Superior temporal gyrus (tissue), 1 donor: ENCODE measurements at regions not wholly inside any gene's neighbourhood (a gene's known extent, or its start where the extent isn't known, plus 50 kb on each side); places are given as distances from the start of the nearest gene placed in this dataset.
"Not testable (repeated sequence)": the region's sequence is repeated elsewhere in the genome, so short reads cannot be mapped to it uniquely, and the experiment has no call there.

Experiments
- DNase-seq: peaks from one replicate; pipeline ENCODE4 v3.0.0-alpha.2; 2016; ENCODE audit errors: extremely low spot score

GRCh38 chr15:20680257-20680815 is 138.7 kb upstream of the GOLGA6L6 start:
- not testable (repeated sequence) for DNase-seq

GRCh38 chr15:20672470-20672869 is 130.9 kb upstream of the GOLGA6L6 start:
- no peak for DNase-seq

GRCh38 chr15:20671675-20672074 is 130.1 kb upstream of the GOLGA6L6 start:
- no peak for DNase-seq

GRCh38 chr15:20666410-20666809 is 124.8 kb upstream of the GOLGA6L6 start:
- not testable (repeated sequence) for DNase-seq

- no peak for DNase-seq
These were observed 124.1 kb upstream of the GOLGA6L6 start for GRCh38 chr15:20665653-20666052.

GRCh38 chr15:20659265-20659664 is 117.7 kb upstream of the GOLGA6L6 start:
- DNase-seq: no peak

GRCh38 chr15:20658024-20658423 is 116.4 kb upstream of the GOLGA6L6 start:
- no peak for DNase-seq

GRCh38 chr15:20657084-20657483 is 115.5 kb upstream of the GOLGA6L6 start:
- DNase-seq: no peak

GRCh38 chr15:20652914-20653313 is 111.3 kb upstream of the GOLGA6L6 start:
- no peak for DNase-seq

GRCh38 chr15:20648402-20648975 is 106.9 kb upstream of the GOLGA6L6 start:
- not testable (repeated sequence) for DNase-seq

- no peak for DNase-seq
These were observed 105.0 kb upstream of the GOLGA6L6 start for GRCh38 chr15:20646529-20647142.

GRCh38 chr15:20645956-20646355 is 104.4 kb upstream of the GOLGA6L6 start:
- no peak for DNase-seq

- no peak for DNase-seq
These were observed 103.3 kb upstream of the GOLGA6L6 start for GRCh38 chr15:20644896-20645295.

- no peak for DNase-seq
These were observed 102.3 kb upstream of the GOLGA6L6 start for GRCh38 chr15:20643829-20644425.

GRCh38 chr15:20643024-20643770 is 101.6 kb upstream of the GOLGA6L6 start:
- DNase-seq: no peak

- no peak for DNase-seq
These were observed 100.6 kb upstream of the GOLGA6L6 start for GRCh38 chr15:20642054-20642767.

- not testable (repeated sequence) for DNase-seq
These were observed 98.8 kb upstream of the GOLGA6L6 start for GRCh38 chr15:20640427-20640826.

- not testable (repeated sequence) for DNase-seq
These were observed 97.6 kb upstream of the GOLGA6L6 start for GRCh38 chr15:20639224-20639623.

GRCh38 chr15:20637499-20637898 is 95.9 kb upstream of the GOLGA6L6 start:
- not testable (repeated sequence) for DNase-seq

- not testable (repeated sequence) for DNase-seq
These were observed 87.9 kb upstream of the GOLGA6L6 start for GRCh38 chr15:20629526-20629925.

- DNase-seq: not testable (repeated sequence)
These were observed 86.9 kb upstream of the GOLGA6L6 start for GRCh38 chr15:20628538-20628937.

GRCh38 chr15:20625469-20625868 is 83.9 kb upstream of the GOLGA6L6 start:
- DNase-seq: not testable (repeated sequence)
